NCI-H524 (cell line): ENCODE measurements at regions not wholly inside any gene's neighbourhood (a gene's known extent, or its start where the extent isn't known, plus 50 kb on each side); places are given as distances from the start of the nearest gene placed in this dataset.
"Not testable (repeated sequence)": the region's sequence is repeated elsewhere in the genome, so short reads cannot be mapped to it uniquely, and the experiment has no call there.

ENCODE experiments used
- DNase-seq, 2 experiments: peaks; one replicate each; lab custom pipeline; 2025; lab: John Stamatoyannopoulos, UW

- DNase-seq: no peak
Measured at GRCh38 chr2:240254337-240255164, 114.1 kb upstream of the OTOS start.

DNA sequence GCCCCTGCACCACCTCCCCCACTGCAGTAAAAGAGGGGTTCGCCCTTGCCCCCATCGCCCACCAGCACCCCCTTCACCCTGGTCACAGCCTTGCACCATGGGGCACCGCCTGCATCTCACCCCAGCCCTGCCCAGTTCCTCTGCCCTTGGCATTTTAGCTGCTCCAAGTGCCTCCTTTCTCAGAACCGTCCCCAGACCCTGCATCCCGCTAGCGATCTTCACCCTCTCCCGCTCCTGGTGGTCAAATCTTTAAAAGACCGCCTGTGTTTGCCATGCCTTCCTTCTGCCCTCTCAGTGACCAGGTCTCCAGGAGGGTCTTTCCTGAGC is 114.7 kb upstream of the OTOS start:
- no peak for DNase-seq

DNA sequence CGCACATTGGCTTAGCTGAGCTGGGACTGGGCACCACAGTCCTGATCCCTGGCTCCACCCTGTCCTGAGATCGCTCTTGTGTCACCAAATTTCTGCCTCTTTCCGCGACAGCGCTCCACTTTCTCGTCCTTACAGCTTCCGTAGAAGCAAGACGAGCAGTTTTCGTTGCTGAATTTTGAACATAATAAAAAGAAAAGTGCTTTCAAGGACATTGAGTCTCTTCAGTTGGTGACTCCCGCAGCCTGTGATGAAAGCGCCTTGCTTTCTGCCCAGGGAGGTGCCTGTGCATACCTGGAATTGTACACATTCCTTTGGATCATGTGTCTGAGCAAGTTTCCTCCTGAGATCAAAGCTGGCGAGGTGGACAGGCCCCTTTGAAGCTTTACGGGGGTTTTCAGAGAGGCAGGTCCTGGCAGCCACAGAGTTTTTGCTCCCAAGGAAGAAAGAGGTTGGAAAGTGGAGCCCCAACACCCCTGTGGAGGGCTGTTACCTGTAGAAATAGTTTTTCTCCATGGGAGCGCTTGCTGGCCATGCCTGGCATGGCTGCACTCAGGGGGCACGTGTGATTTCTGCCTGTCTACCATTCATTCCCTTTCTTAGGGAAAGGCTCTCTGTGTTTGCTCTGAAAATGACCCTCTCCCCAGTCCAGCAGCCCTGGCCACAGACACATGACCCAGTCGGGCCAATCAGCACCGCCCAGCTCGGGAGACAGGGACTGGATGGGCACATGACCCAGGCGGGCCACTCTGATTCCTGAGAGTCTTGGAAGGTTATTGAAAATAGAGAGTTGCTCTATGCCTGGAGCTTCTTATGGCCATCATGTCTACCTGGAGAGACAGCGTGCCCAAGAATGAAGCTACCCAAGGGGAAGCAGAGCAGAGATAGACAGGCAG is 115.6 kb upstream of the OTOS start:
- DNase-seq: no peak

- no peak for DNase-seq
Measured at GRCh38 chr2:240256704-240257637, 116.5 kb upstream of the OTOS start.

DNA sequence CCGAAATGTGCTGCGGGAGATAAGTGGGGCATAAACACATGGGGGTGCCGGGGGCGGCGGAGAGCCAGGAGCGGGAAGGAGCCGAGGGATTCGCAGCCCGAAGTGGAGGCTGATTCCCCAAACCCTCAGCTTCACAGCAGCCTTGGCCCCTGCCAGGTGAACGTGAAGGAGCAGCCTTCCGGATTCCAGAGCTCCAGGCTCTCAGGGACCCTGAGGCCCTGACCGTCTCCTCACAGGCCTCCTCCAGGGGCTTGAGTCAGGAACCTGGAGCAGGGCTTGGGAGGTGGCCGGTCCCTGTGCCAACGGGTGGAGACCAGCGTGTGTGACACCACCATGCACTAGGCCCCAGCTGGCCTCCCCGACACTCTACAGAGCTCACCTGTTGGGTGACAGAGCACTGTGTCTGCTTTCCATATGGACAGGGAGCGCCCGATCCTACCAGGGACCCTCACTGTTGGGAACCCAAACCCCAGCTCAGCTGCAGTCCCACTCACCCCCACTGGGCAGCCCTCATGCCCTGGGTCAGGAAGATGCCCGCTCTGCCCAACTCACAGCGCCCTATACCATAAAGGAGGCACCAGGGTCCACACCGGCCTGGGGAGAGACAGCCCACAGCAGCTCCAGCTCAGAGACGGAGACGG is 117.6 kb upstream of the OTOS start:
- DNase-seq: no peak

DNA sequence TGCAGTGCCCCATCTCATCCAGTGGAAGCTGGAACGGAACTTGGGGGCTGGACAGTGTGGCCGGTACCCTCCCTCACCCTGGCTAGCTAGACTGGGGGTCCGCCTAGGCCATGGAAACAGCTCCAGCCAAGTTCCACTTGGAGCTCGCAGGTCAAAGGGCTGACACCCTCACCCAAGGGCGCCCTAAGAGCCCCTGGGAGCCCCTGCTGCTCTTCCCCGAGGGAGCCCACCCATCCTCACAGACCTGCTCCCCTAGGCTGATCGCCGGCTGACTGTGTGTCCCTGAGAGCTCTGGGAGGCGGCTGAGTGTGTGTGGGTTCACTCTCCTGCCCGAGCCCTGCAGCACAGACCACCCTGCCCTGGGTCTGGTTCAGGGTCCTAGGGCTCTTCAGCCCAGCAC is 118.2 kb upstream of the OTOS start:
- DNase-seq: no peak

DNA sequence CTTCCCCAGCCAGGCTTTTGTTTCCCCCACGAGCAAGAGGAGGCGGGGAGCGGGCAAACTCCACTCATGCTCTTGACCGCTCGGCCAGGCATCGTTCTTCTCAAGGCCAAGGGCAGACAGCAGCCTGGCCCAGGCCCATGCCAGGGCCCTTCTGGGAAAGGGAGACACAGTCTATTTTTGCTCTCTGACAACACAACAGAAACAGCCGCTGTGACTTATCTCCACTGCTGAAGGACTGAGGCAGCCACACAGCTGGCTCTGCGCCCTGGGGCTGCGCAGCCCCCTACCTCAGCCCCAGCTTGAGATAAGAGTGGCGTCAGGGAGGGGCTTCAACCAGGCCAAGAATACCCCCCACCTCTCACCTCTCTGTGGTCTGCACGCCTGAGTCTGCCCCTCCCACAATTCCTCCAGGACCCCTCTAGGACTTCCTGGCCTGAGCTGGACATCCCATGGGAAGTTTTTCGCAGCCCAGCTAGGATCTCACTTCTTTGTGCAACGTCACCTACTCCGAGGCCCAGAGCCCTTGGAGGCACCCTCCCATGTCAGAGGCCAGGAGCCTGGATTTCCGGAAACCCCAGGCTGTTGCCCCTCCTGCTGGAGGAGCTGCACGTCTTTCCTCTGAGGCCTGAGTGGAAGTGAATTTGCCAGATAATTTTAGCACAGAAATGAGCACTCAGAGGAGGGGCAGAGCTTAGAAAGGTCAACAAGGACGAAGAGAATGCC is 118.9 kb upstream of the OTOS start:
- DNase-seq: no peak

DNA sequence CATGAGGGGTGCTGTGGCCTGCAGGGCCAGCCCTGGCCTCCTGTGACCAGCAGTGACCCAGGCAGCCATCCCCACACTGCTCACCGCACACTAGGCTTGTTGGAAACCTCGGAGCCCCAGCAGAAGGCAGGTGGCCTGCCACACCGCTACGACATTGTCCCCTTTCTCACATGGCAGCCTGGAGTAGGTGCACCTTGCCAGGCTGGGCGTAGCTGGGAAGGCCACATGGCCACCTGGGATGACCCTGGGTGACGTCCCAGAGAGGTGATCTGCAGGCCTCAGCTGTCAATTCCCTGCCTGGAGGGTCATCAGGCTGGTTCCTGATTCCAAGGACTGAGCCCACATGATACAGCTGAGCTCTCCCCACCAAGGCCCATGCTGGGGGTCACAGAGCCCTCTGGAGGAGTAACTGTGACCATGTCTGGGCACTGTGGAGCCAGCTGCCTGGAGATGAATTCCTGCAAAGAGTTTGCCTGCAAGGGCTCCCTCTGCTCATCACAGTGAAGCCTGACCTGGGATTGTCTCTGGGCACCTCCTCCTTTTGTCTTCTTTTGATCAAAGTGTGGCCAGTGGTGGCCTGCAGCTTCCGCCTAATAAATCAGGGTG is 119.6 kb upstream of the OTOS start:
- DNase-seq: no peak

DNA sequence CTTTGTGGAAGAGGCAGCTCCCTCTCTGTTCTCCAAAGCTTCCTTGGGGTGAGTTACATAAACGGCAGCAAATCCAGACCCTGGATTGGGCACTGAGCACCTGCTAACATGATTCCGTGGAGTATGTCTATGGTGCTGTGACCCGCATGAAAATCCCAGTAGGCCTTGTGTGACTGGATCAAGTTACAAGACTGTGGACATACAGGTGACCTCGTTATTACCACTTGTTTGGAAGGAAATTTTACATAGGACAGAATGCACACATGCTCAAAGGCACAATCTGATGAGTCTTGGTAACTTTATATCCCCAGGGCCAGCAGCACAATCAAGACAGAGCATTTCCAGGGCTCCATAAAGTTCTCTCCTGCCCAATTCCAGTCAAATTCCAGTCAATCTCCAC is 120.2 kb upstream of the OTOS start:
- DNase-seq: no peak

GRCh38 chr2:240262578-240262977 is 122.1 kb upstream of the OTOS start:
- DNase-seq: not testable (repeated sequence)

DNA sequence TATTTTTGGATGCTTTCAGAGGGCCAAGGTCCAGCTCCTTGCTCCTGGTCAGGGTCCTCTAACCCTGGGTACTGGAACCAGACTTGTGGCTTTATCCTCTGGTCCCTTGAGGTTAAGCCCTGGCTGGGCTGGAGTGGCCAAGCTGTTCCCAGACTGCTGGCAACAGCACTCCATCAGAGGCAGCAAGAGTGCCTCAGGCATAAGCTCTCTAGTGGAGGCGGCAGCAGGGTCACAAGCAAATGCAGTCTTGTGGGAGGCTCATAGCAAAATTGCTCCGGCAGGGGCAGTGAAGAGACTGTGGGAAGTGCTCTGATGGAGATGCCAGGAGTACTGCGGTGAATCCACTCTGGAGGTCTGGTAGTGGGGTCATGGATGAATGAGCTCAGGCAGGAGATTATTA is 128.9 kb upstream of the OTOS start:
- no peak for DNase-seq

GRCh38 chr2:240269886-240270285 is 129.4 kb upstream of the OTOS start:
- no peak for DNase-seq

DNA sequence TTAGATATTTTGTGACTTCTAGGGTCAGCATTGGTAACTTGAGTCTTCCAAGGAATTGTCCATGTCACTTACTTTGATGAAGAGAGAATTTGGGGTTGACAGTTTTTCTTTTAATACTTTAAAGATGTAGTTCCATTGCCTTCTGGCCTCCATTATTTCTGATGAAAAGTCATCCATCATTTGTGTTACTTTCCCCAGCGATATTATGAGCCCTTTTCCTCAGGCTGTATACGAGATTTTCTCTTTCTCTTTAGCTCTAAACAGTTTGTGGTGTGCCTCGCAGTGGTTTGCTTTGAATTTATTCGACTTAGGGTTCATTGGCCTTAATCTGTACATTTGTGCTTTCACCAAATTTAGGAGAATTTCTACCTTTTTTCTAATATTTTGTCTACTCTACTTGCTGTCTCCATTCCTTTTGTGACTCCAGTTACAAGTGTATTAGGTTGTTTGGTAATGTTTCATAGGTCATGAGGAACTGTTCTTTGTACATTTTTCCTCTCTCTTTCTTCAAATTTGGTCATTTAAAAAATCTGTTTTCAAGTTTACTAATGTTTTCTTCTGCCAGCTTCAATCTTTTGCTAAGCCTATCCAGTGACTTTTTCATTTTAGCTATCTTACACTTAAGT is 131.4 kb upstream of the OTOS start:
- no peak for DNase-seq

GRCh38 chr2:240275386-240275785 is 134.9 kb upstream of the OTOS start:
- DNase-seq: no peak

GRCh38 chr2:240277073-240277806 is 136.8 kb upstream of the OTOS start:
- no peak for DNase-seq

GRCh38 chr2:240277807-240278522 is 137.5 kb upstream of the OTOS start:
- no peak for DNase-seq

DNA sequence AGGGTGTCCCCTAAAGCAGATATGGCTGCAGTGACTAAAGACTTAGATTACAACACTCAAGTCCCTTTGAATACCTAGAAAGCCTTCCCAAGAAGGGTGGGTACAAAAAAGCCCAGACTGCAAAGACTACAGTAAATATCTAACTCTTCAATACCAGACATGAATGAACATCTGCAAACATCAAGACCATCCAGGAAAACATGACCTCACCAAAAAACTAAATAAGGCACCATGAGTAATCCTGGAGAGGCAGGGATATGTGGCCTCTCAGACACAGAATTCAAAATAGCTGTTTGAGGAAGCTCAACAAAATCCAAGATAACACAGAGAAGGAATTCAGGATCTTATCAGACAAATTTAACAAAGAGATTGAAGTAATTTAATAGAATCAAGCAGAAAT is 138.2 kb upstream of the OTOS start:
- no peak for DNase-seq

GRCh38 chr2:240280621-240281020 is 140.2 kb upstream of the OTOS start:
- DNase-seq: no peak
